ENCODE measurements at regions not wholly inside any gene's neighbourhood (a gene's known extent, or its start where the extent isn't known, plus 50 kb on each side); places are given as distances from the start of the nearest gene placed in this dataset.

GRCh38 chr6:93494057-93494456 is 74.7 kb upstream of the EPHA7 start:
- TF ChIP-seq ZNF274 (IDR thresholded peaks at IDR 0.05; ENCODE audit: low read depth, low read length) (no peak), SUZ12 (IDR thresholded peaks at IDR 0.05; ENCODE audit: extremely low read depth, insufficient read depth, insufficient read length) (no peak), YY1 (IDR thresholded peaks at IDR 0.05; ENCODE audit: insufficient read depth, insufficient read length) (no peak)

Data from NT2/D1 (cell line).